Heart right ventricle (tissue), 16 donors: ENCODE measurements at regions not wholly inside any gene's neighbourhood (a gene's known extent, or its start where the extent isn't known, plus 50 kb on each side); places are given as distances from the start of the nearest gene placed in this dataset.

ENCODE experiments used
- ATAC-seq, 8 donors: fragments of 200-7000 bp; cut with Tn5 transposase; one replicate each; pipeline ENCODE4 v1.9.1; 2020; ENCODE audit warnings: mild to moderate bottlenecking in 8 of 8, moderate library complexity in 8 of 8, moderate number of reproducible peaks in 1 of 8
- DNase-seq, 2 donors: peaks; one replicate each; pipeline ENCODE4 v3.0.0-alpha.2; 2020
- H3K27ac ChIP-seq, 10 donors: fragments of 200-600 bp; sonication (generic) in 2 of 10; one replicate each; pipeline versions ENCODE4 v1.5.0 to v1.8.0; 2020 to 2022; ENCODE audit warnings: mild to moderate bottlenecking in 3 of 10
- H3K27me3 ChIP-seq, 7 donors: fragments of 200-600 bp; one replicate each; pipeline ENCODE4 v1.8.0; 2021 to 2022; ENCODE audit warnings: mild to moderate bottlenecking in 2 of 7
- H3K36me3 ChIP-seq, 9 donors: fragments of 200-600 bp; sonication (generic) in 1 of 9; one replicate each; pipeline versions ENCODE4 v1.5.0 to v1.8.0; 2020 to 2022; ENCODE audit warnings: mild to moderate bottlenecking in 2 of 9
- H3K4me1 ChIP-seq, 9 donors: fragments of 200-600 bp; sonication (generic) in 1 of 9; one replicate each; pipeline versions ENCODE4 v1.5.0 to v1.8.0; 2020 to 2022; ENCODE audit warnings: mild to moderate bottlenecking in 4 of 9
- H3K4me3 ChIP-seq, 10 donors: fragments of 200-600 bp; sonication (generic) in 2 of 10; one replicate each; pipeline versions ENCODE4 v1.5.0 to v1.8.0; 2020 to 2022; ENCODE audit warnings: mild to moderate bottlenecking in 7 of 10, moderate library complexity in 2 of 10
- H3K9me3 ChIP-seq, 11 donors: fragments of 200-600 bp in 10 of 11; sonication (generic) in 2 of 11; one replicate each; pipeline versions ENCODE4 v1.5.0 to v1.8.0; 2013 to 2022; ENCODE audit warnings: mild to moderate bottlenecking in 2 of 11, control low read depth in 1 of 11, moderate library complexity in 1 of 11
- CTCF ChIP-seq, 9 donors: fragments of 200-600 bp; sonication (generic) in 2 of 9; IDR thresholded peaks; one replicate each; pipeline versions ENCODE4 v1.5.0 to v1.8.0; 2021 to 2022; ENCODE audit warnings: antibody characterized with exemption in 9 of 9, mild to moderate bottlenecking in 5 of 9, moderate library complexity in 1 of 9
- WGBS, 2 donors: extraction: QIAGEN DNeasy Blood & Tissue Kit; methylation state at CpG; one replicate each; pipeline ENCODE4 v1.1.7; 2013; ENCODE audit warnings: inconsistent platforms in 1 of 2; 5-methylcytosine and 5-hydroxymethylcytosine counted together
- intact Hi-C, 10 donors: fragments of 100-400 bp; cut with DNase I; formaldehyde crosslinking; loops; one replicate each; pipeline versions ENCODE4 v1.11.1 to v1.14.2; 2022
- donor health status: Arrhythmogenic right ventricular cardiomyopathy.
- donor health status: ischemic (EF 13 %, LVEDD 7.1; RV severe dilation, severe dysfunction).
- donor health status: healthy with polysubstance abuse.
- donor health status: DM: no; HTN: yes; CAD: no.
- donor health status: DM: no; HTN: no; CAD: no.
- donor health status: ischemic (EF 25% LVEDD 6.9; RV normal size, moderate dysfunction).
- donor health status: ischemic (EF 25% LVEDD 5.7; RV mildly dilated, moderate dysfunction).
- donor health status: healthy.
- donor health status: DM: yes; HTN: yes; CAD: no.
- donor health status: Ischemic cardiomyopathy.
- donor health status: ischemic (EF 35%, LVEDD 5.7; RV mildly dilated, moderate dysfunction).
- donor health status: nonischemic (EF 11% LVEDD 7.7; RV severe dilation, severe dysfunction).
- donor health status: DM: yes; HTN: yes; CAD: no.
- donor health status: PGD.
- donor health status: ischemic (EF 29% LVEDD 5.4; RV normal size, mild dysfunction).
- donor health status: nonischemic (EF 23%, LVEDD 6.1; RV moderate dilation, normal function).

DNA sequence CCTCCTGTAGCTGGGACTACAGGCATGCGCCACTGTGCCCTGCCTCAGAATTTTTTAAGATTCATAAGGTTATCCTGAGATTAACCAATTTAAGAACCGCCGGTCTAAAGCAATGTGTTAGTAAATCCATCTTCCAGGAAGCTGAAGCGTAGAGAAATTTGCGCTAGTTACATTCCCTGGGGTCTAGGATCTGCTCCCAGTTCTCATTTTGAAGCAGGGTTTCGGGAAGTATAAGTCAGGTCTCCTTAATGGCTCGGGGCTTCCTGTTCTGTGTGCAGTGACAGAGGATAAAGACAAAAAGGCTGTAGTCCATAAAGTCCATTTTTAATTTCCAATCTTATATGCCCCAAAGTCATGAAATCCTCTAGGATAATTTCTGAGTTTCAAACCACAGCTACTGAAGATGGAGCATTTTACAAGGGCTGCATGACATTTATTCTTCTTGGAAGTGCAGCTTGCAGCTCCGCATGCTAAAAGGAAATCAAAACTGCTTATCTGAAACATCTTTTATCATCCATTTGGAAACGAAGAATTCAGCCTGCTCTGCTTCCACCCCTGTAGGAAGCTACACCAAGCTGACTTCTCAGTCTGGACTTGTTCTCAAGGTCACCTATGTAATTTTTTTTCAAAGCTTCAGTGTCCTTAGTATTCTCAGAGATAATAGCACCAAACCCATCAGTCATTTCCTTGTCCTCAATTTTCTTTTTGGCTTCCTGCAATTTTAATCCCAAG, 326.1 kb downstream of the PRL start:
- H3K36me3 ChIP-seq: no peaks in the 10 kb centered on the region
- peaks cover 0 to 6% (median 0%) of the 10 kb centered on the region in 11 donors for H3K9me3 ChIP-seq
- DNase-seq: no peak
- no peak overlapping the region for H3K4me3 ChIP-seq
- TF ChIP-seq CTCF (IDR thresholded peaks at IDR 0.05): no peak
- 39 to 52% methylated on average over 9 of the region's 9 CpGs for WGBS, 2 donors
- H3K27ac ChIP-seq: peak overlapping the region in 6 of 10 donors; percentile 12 to 59 (median 44)
- peak in 5 of 8 donors; percentile 45 to 73 (median 61) for ATAC-seq
- H3K27me3 ChIP-seq: no peaks in the 10 kb centered on the region
- intact Hi-C loops: no loop called here
- H3K4me1 ChIP-seq: peaks cover 0 to 25% (median 17%) of the 10 kb centered on the region in 9 donors

GRCh38 chr6:21971541-21971940, 325.3 kb downstream of the PRL start:
- no peak for ATAC-seq
- Histone ChIP-seq H3K36me3 (no peaks in the 10 kb centered on the region), H3K27ac (peak overlapping the region in 1 of 10 donors; percentile 46), H3K9me3 (peaks cover 0 to 6% (median 0%) of the 10 kb centered on the region in 11 donors), H3K27me3 (no peaks in the 10 kb centered on the region), H3K4me1 (peaks cover 0 to 25% (median 15%) of the 10 kb centered on the region in 9 donors), H3K4me3 (no peak overlapping the region)
- no peak for DNase-seq
- intact Hi-C loops: no loop called here
- WGBS, 2 donors: 0 to 94% methylated on average over 1 of the region's 1 CpG
- no peak for TF ChIP-seq CTCF (IDR thresholded peaks at IDR 0.05)

DNA sequence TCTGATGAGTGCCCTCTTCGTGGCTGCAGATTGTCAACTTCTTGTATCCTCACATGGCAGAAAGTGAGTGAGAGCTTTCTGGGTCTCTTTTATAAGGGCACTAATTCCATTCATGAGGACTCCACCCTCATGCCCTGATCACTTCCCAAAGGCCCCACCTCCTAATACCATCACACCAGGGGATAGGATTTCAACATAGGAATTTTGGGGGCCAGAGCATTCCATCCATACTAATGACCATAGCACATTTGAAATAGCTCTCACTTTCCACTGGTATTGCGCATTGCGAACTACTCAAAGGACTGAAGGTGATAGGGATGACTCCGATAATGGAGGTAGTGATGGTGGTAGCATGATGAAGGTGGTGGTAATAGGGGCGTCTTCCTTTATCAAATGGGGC, 324.3 kb downstream of the PRL start:
- Histone ChIP-seq H3K27ac (no peak overlapping the region), H3K4me1 (peaks cover 0 to 19% (median 10%) of the 10 kb centered on the region in 9 donors), H3K4me3 (no peak overlapping the region), H3K36me3 (no peaks in the 10 kb centered on the region), H3K27me3 (no peaks in the 10 kb centered on the region), H3K9me3 (peaks cover 0 to 6% (median 0%) of the 10 kb centered on the region in 11 donors)
- no peak for DNase-seq
- ATAC-seq: no peak
- intact Hi-C loops: no loop called here
- TF ChIP-seq CTCF (IDR thresholded peaks at IDR 0.05): no peak
- WGBS, 2 donors: 95 to 97% methylated on average over 5 of the region's 5 CpGs

DNA sequence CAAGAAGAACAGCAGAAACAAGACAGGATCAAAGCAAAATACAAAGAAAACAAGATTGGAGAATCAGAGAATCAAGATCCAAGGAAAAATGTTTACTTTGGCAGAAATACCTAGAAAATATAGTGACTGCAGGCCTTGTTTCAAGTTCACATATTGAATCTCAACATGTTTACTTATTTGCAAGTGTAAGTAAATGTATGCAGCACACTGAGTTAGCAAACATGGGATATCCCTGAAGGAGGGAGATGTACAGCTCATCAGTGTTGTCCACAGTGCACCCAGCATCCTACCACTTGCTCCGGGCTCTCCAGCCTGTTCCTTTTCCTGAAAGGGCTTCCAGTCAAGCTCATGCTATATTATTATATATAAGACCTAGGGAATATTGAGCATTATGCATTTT, 319.5 kb downstream of the PRL start:
- H3K27ac ChIP-seq: no peak overlapping the region
- no peak for TF ChIP-seq CTCF (IDR thresholded peaks at IDR 0.05)
- no peaks in the 10 kb centered on the region for H3K36me3 ChIP-seq
- H3K9me3 ChIP-seq: peaks cover 0 to 13% (median 0%) of the 10 kb centered on the region in 11 donors
- H3K4me3 ChIP-seq: no peak overlapping the region
- 88 to 92% methylated on average over 1 of the region's 1 CpG for WGBS, 2 donors
- ATAC-seq (no peak), DNase-seq (no peak)
- intact Hi-C loops: no loop called here
- no peaks in the 10 kb centered on the region for H3K4me1 ChIP-seq
- no peaks in the 10 kb centered on the region for H3K27me3 ChIP-seq
